ENCODE measurements at regions not wholly inside any gene's neighbourhood (a gene's known extent, or its start where the extent isn't known, plus 50 kb on each side); places are given as distances from the start of the nearest gene placed in this dataset.

DNA sequence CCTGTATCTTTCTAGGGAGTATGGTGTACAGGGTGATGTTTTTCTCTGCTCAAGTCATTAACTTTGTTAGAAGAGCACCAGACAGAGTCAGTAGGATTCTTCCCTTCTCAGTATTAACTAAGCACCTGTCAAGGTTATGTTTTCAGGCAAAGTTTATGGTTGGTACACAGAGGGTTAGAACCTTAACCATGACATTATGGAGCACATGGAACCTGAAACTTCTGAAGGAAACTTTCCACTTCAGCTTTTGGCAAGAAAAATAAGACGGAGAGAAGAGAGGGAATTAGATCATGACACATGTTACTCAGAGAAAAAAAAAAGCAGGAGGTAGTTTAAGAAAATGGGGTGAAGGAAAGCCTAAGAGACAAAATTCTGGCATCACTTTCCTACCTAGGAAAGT is 112.9 kb upstream of the PDE7B start:
- no peaks in the 10 kb centered on the region for H3K79me2 ChIP-seq (ENCODE audit: low read length)
- H2AFZ ChIP-seq (ENCODE audit: low read depth, low read length): no peak overlapping the region
- H3K4me2 ChIP-seq (ENCODE audit: low read length): no peak overlapping the region
- no peak overlapping the region for H3K9ac ChIP-seq (ENCODE audit: low read length)
- H3K4me3 ChIP-seq (ENCODE audit: low read length): no peak overlapping the region
- no peaks in the 10 kb centered on the region for H3K36me3 ChIP-seq (replicated peaks; ENCODE audit: low read depth, low read length)
- H3K27me3 ChIP-seq (ENCODE audit: low read depth, low read length): no peaks in the 10 kb centered on the region
- H4K20me1 ChIP-seq (ENCODE audit: insufficient read depth, low read length): no peaks in the 10 kb centered on the region
- no peak for TF ChIP-seq EZH2phosphoT487 (IDR thresholded peaks at IDR 0.05; ENCODE audit: low read depth)
- TF ChIP-seq, protein P1, sequence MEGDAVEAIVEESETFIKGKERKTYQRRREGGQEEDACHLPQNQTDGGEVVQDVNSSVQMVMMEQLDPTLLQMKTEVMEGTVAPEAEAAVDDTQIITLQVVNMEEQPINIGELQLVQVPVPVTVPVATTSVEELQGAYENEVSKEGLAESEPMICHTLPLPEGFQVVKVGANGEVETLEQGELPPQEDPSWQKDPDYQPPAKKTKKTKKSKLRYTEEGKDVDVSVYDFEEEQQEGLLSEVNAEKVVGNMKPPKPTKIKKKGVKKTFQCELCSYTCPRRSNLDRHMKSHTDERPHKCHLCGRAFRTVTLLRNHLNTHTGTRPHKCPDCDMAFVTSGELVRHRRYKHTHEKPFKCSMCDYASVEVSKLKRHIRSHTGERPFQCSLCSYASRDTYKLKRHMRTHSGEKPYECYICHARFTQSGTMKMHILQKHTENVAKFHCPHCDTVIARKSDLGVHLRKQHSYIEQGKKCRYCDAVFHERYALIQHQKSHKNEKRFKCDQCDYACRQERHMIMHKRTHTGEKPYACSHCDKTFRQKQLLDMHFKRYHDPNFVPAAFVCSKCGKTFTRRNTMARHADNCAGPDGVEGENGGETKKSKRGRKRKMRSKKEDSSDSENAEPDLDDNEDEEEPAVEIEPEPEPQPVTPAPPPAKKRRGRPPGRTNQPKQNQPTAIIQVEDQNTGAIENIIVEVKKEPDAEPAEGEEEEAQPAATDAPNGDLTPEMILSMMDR (IDR thresholded peaks at IDR 0.05; ENCODE audit: low read depth, low read length): no peak
- no peaks in the 10 kb centered on the region for H3K9me3 ChIP-seq (ENCODE audit: insufficient read depth, low read length)
- H3K4me1 ChIP-seq (ENCODE audit: low read length): peaks cover 3% of the 10 kb centered on the region; the same call in 1 of the 2 replicates
- no peak overlapping the region for H3K27ac ChIP-seq (ENCODE audit: low read length)

DNA sequence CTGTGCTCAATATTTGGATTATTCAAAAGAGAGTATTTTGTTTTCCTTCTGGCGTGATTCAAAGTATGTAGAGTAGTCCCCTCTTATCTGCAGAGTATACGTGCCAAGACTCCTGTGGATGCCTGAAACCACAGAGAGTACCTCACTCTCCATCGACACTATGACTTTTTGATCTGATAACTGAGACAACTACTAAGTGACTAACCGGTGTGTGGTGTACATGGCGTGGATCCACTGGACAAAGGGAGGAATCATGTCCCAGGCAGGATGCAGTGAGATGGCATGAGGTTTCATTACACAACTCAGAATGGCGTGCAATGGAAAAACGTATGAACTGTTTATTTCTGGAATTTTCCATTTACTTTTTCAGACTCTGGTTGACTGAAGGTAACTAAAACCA is 112.2 kb upstream of the PDE7B start:
- TF ChIP-seq, protein P1 (IDR thresholded peaks at IDR 0.05; ENCODE audit: low read depth, low read length): no peak
- TF ChIP-seq EZH2phosphoT487 (IDR thresholded peaks at IDR 0.05; ENCODE audit: low read depth): no peak
- H4K20me1 ChIP-seq (ENCODE audit: insufficient read depth, low read length): no peaks in the 10 kb centered on the region
- H3K27ac ChIP-seq (ENCODE audit: low read length): no peak overlapping the region
- H3K4me2 ChIP-seq (ENCODE audit: low read length): no peak overlapping the region
- peaks cover 3% of the 10 kb centered on the region; the same call in 1 of the 2 replicates for H3K4me1 ChIP-seq (ENCODE audit: low read length)
- H3K9ac ChIP-seq (ENCODE audit: low read length): no peak overlapping the region
- no peaks in the 10 kb centered on the region for H3K27me3 ChIP-seq (ENCODE audit: low read depth, low read length)
- no peaks in the 10 kb centered on the region for H3K9me3 ChIP-seq (ENCODE audit: insufficient read depth, low read length)
- H3K36me3 ChIP-seq (replicated peaks; ENCODE audit: low read depth, low read length): no peaks in the 10 kb centered on the region
- no peak overlapping the region for H3K4me3 ChIP-seq (ENCODE audit: low read length)
- no peaks in the 10 kb centered on the region for H3K79me2 ChIP-seq (ENCODE audit: low read length)
- H2AFZ ChIP-seq (ENCODE audit: low read depth, low read length): peak overlapping the region; percentile 46; the same call in 1 of the 2 replicates

DNA sequence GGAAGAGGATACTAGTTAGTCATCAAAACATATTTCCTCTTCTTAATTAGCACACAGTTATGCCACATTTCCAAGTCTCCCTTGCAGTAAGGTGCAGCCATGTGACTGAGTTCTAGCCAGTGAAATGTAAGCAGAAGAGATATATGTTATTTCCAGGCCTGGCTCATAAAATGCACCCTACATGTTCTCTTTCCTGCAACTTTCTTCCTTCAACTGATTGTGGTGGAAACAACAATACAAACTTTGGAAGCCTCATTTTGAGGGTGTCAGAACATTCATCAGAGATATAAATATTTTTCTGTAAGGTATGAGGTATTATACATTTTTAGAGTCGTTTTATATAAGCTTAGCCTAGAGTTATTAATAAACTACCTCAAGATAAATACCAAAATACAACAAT is 110.9 kb upstream of the PDE7B start:
- Histone ChIP-seq H3K4me1 (ENCODE audit: low read length) (peaks cover 3% of the 10 kb centered on the region; the same call in 1 of the 2 replicates), H3K79me2 (ENCODE audit: low read length) (no peaks in the 10 kb centered on the region), H3K4me2 (ENCODE audit: low read length) (no peak overlapping the region), H2AFZ (ENCODE audit: low read depth, low read length) (no peak overlapping the region), H3K27me3 (ENCODE audit: low read depth, low read length) (no peaks in the 10 kb centered on the region), H3K9ac (ENCODE audit: low read length) (no peak overlapping the region), H3K9me3 (ENCODE audit: insufficient read depth, low read length) (no peaks in the 10 kb centered on the region), H3K36me3 (replicated peaks; ENCODE audit: low read depth, low read length) (no peaks in the 10 kb centered on the region), H3K27ac (ENCODE audit: low read length) (no peak overlapping the region), H3K4me3 (ENCODE audit: low read length) (no peak overlapping the region), H4K20me1 (ENCODE audit: insufficient read depth, low read length) (no peaks in the 10 kb centered on the region)
- TF ChIP-seq, protein P1 (IDR thresholded peaks at IDR 0.05; ENCODE audit: low read depth, low read length): no peak
- TF ChIP-seq EZH2phosphoT487 (IDR thresholded peaks at IDR 0.05; ENCODE audit: low read depth): no peak

DNA sequence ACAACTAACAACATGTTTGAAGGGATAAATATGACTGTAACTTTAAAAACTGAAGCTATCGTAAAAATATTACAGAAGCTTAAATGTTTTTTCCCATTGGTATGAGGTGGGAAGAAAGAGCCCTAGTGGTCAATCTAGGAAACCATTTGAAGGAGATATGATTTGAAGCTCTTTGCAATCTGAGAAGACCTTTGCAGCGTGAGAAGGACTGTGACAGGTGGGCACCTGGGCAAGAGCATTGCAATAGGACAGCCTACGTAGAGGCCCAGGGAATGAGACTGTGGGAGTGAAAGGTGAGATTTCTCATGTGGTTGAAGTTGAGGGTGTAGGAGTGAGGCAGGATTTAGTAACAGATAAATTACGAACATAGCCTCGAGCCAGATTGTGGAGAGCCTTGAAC is 108.0 kb upstream of the PDE7B start:
- Histone ChIP-seq H3K4me2 (ENCODE audit: low read length) (no peak overlapping the region), H3K36me3 (replicated peaks; ENCODE audit: low read depth, low read length) (no peaks in the 10 kb centered on the region), H2AFZ (ENCODE audit: low read depth, low read length) (no peak overlapping the region), H3K4me3 (ENCODE audit: low read length) (no peak overlapping the region), H3K27me3 (ENCODE audit: low read depth, low read length) (no peaks in the 10 kb centered on the region), H3K79me2 (ENCODE audit: low read length) (no peaks in the 10 kb centered on the region), H3K4me1 (ENCODE audit: low read length) (peaks cover 3% of the 10 kb centered on the region; the same call in 1 of the 2 replicates), H3K9me3 (ENCODE audit: insufficient read depth, low read length) (no peaks in the 10 kb centered on the region), H3K27ac (ENCODE audit: low read length) (no peak overlapping the region), H3K9ac (ENCODE audit: low read length) (no peak overlapping the region), H4K20me1 (ENCODE audit: insufficient read depth, low read length) (no peaks in the 10 kb centered on the region)
- TF ChIP-seq, protein P1 (IDR thresholded peaks at IDR 0.05; ENCODE audit: low read depth, low read length): no peak
- no peak for TF ChIP-seq EZH2phosphoT487 (IDR thresholded peaks at IDR 0.05; ENCODE audit: low read depth)
